HepG2 (cell line): ENCODE measurements at regions not wholly inside any gene's neighbourhood (a gene's known extent, or its start where the extent isn't known, plus 50 kb on each side); places are given as distances from the start of the nearest gene placed in this dataset.

Experiments
- ARNT ChIP-seq: fragments of 450-650 bp; IDR thresholded peaks from 2 replicates; pipeline ENCODE4 v1.6.1; 2017
- ATF3 ChIP-seq: sonication (generic); formaldehyde crosslinking; IDR thresholded peaks from 2 replicates; pipeline ENCODE4 v1.4.0; 2020; ENCODE audit warnings: missing genetic modification reagents
- CTCF ChIP-seq: sonication (generic); formaldehyde crosslinking; IDR thresholded peaks from 2 replicates; pipeline ENCODE4 v1.5.0; 2020; ENCODE audit warnings: mild to moderate bottlenecking, missing genetic modification reagents, moderate library complexity
- PAF1 ChIP-seq: IDR thresholded peaks from 2 replicates; pipeline ENCODE4 v1.6.1; 2016; ENCODE audit warnings: missing genetic modification reagents, missing compliant biosample characterization
- ZBTB33 ChIP-seq: sonication (generic); formaldehyde crosslinking; IDR thresholded peaks from 2 replicates; pipeline ENCODE4 v1.4.0; 2020; ENCODE audit warnings: missing genetic modification reagents
- ZNF234 ChIP-seq: sonication (generic); formaldehyde crosslinking; conservative IDR thresholded peaks from 2 replicates; pipeline ENCODE4 v1.5.1; 2020; ENCODE audit warnings: mild to moderate bottlenecking, missing genetic modification reagents
- ZNF362 ChIP-seq: sonication (generic); formaldehyde crosslinking; IDR thresholded peaks from 2 replicates; pipeline ENCODE4 v1.4.0; 2020; ENCODE audit warnings: missing genetic modification reagents, mild to moderate bottlenecking, borderline replicate concordance

- TF ChIP-seq ATF3 (CRISPR knock-in tag) (no peak), CTCF (no peak), ZBTB33 (CRISPR knock-in tag) (no peak), ZNF362 (CRISPR knock-in tag) (no peak), ARNT (no peak), PAF1 (CRISPR knock-in tag) (no peak), ZNF234 (no peak)
These were observed 488.5 kb upstream of the MAP3K7 start for GRCh38 chr6:91075244-91075976.
